Stomach (tissue), 8 donors: ENCODE measurements at regions not wholly inside any gene's neighbourhood (a gene's known extent, or its start where the extent isn't known, plus 50 kb on each side); places are given as distances from the start of the nearest gene placed in this dataset.

ENCODE experiments used
- DNase-seq, 2 donors: peaks; one replicate each; pipeline versions ENCODE4 v3.0.0 to v3.0.0-alpha.2; 2013 to 2019
- H3K27ac ChIP-seq, 5 donors: fragments of 200-600 bp in 4 of 5; sonication (generic) in 4 of 5; one replicate each; pipeline ENCODE4 v1.5.1; 2013 to 2019; ENCODE audit warnings: mild to moderate bottlenecking in 1 of 5, moderate library complexity in 1 of 5
- H3K27me3 ChIP-seq, 3 donors: fragments of 200-600 bp; sonication (generic); one replicate each; pipeline ENCODE4 v1.5.1; 2017 to 2019; ENCODE audit warnings: mixed run types in 1 of 3
- H3K36me3 ChIP-seq, 4 donors: fragments of 200-600 bp; sonication (generic); 1 replicate in 3 of 4; 2 replicates in 1 of 4; pipeline ENCODE4 v1.5.1; 2016 to 2019
- H3K4me1 ChIP-seq, 4 donors: fragments of 200-600 bp; sonication (generic); one replicate each; pipeline ENCODE4 v1.5.1; 2016 to 2019
- H3K4me3 ChIP-seq, 4 donors: fragments of 200-600 bp; sonication (generic) in 3 of 4; one replicate each; pipeline ENCODE4 v1.5.1; 2016 to 2019; ENCODE audit warnings: mild to moderate bottlenecking in 1 of 4
- H3K9me3 ChIP-seq, 4 donors: fragments of 200-600 bp; sonication (generic); one replicate each; pipeline ENCODE4 v1.5.1; 2016 to 2019
- CTCF ChIP-seq, 7 experiments: fragments of 450-650 bp in 4 of 7; fragments of 200-600 bp in 3 of 7; sonication (generic) in 3 of 7; IDR thresholded peaks; one replicate each; pipeline ENCODE4 v1.5.1; 2016 to 2019; ENCODE audit warnings: antibody characterized with exemption in 7 of 7, control low read depth in 2 of 7, mild to moderate bottlenecking in 1 of 7
- EP300 ChIP-seq: sonication (generic); formaldehyde crosslinking; IDR thresholded peaks from one replicate; pipeline ENCODE4 v1.6.1; 2017; ENCODE audit warnings: antibody characterized with exemption
- POLR2A ChIP-seq, 4 donors: fragments of 450-650 bp; IDR thresholded peaks; one replicate each; pipeline ENCODE4 v1.6.1; 2016; ENCODE audit warnings: antibody characterized with exemption in 4 of 4, control low read depth in 2 of 4, mild to moderate bottlenecking in 1 of 4, moderate library complexity in 1 of 4
- POLR2AphosphoS5 ChIP-seq, 3 donors: sonication (generic); formaldehyde crosslinking; IDR thresholded peaks; one replicate each; pipeline ENCODE4 v1.6.1; 2016; ENCODE audit warnings: antibody characterized with exemption in 3 of 3
- WGBS, 5 donors: extraction: QIAGEN DNeasy Blood & Tissue Kit in 3 of 5; methylation state at CpG; one replicate each; pipeline versions ENCODE4 v1.1.5 to v1.1.7; 2013 to 2018; 5-methylcytosine and 5-hydroxymethylcytosine counted together
- intact Hi-C: fragments of 100-400 bp; cut with DNase I; formaldehyde crosslinking; loops from one replicate; pipeline ENCODE4 v1.15.1; 2023; ENCODE audit warnings: low total_unique reads
- donor health status: healthy with polysubstance abuse.
- donor health status: Bipolar disorder and iron deficiency.
- donor health status: healthy.

- Histone ChIP-seq H3K27me3 (no peaks in the 10 kb centered on the region), H3K4me3 (peak overlapping the region in 1 of 4 donors; percentile 12), H3K9me3 (no peaks in the 10 kb centered on the region), H3K36me3 (no peaks in the 10 kb centered on the region), H3K27ac (peak overlapping the region in 3 of 5 donors; percentile 16 to 72 (median 54)), H3K4me1 (peaks cover 0 to 18% (median 7%) of the 10 kb centered on the region in 4 donors)
- intact Hi-C loops: no loop called here
- WGBS, 5 donors: 58 to 78% (median 76%) methylated on average over 12 of the region's 12 CpGs
- TF ChIP-seq CTCF (IDR thresholded peaks at IDR 0.05): no peak
- no peak for TF ChIP-seq POLR2A (IDR thresholded peaks at IDR 0.05)
- TF ChIP-seq POLR2AphosphoS5 (IDR thresholded peaks at IDR 0.05): no peak
- no peak for TF ChIP-seq EP300
- peak in 1 of 2 donors; percentile 17 for DNase-seq
These were observed 215.2 kb upstream of the GK2 start for GRCh38 chr4:79623021-79623870.

- H3K27me3 ChIP-seq: no peaks in the 10 kb centered on the region
- intact Hi-C loops: no loop called here
These were observed 213.0 kb upstream of the GK2 start for GRCh38 chr4:79621061-79621460.

GRCh38 chr4:79620617-79621016 lies 212.6 kb upstream of the GK2 start:
- H3K36me3 ChIP-seq: no peaks in the 10 kb centered on the region
- no peaks in the 10 kb centered on the region for H3K27me3 ChIP-seq
- TF ChIP-seq POLR2AphosphoS5 (IDR thresholded peaks at IDR 0.05) (no peak), POLR2A (IDR thresholded peaks at IDR 0.05) (no peak), EP300 (no peak), CTCF (IDR thresholded peaks at IDR 0.05) (no peak)
- no peak for DNase-seq
- no peak overlapping the region for H3K4me3 ChIP-seq
- peaks cover 0 to 18% (median 2%) of the 10 kb centered on the region in 4 donors for H3K4me1 ChIP-seq
- no peaks in the 10 kb centered on the region for H3K9me3 ChIP-seq
- H3K27ac ChIP-seq: no peak overlapping the region
- intact Hi-C loops: no loop called here

More at GRCh38 chr4:79621061-79621460, 213.0 kb upstream of the GK2 start:
- no peak for DNase-seq
- Histone ChIP-seq H3K4me1 (peaks cover 0 to 18% (median 4%) of the 10 kb centered on the region in 4 donors), H3K36me3 (no peaks in the 10 kb centered on the region), H3K9me3 (no peaks in the 10 kb centered on the region), H3K4me3 (no peak overlapping the region), H3K27ac (no peak overlapping the region)
- 81 to 90% (median 85%) methylated on average over 1 of the region's 1 CpG for WGBS, 5 donors
- TF ChIP-seq POLR2AphosphoS5 (IDR thresholded peaks at IDR 0.05) (no peak), CTCF (IDR thresholded peaks at IDR 0.05) (no peak), EP300 (no peak), POLR2A (IDR thresholded peaks at IDR 0.05) (no peak)

- Histone ChIP-seq H3K27me3 (no peaks in the 10 kb centered on the region), H3K27ac (no peak overlapping the region), H3K9me3 (no peaks in the 10 kb centered on the region), H3K36me3 (no peaks in the 10 kb centered on the region), H3K4me1 (no peaks in the 10 kb centered on the region), H3K4me3 (no peak overlapping the region)
- 75 to 86% (median 76%) methylated on average over 3 of the region's 3 CpGs for WGBS, 5 donors
- intact Hi-C loops: no loop called here
- TF ChIP-seq CTCF (IDR thresholded peaks at IDR 0.05) (no peak), POLR2AphosphoS5 (IDR thresholded peaks at IDR 0.05) (no peak), POLR2A (IDR thresholded peaks at IDR 0.05) (no peak), EP300 (no peak)
- no peak for DNase-seq
These were observed 205.4 kb upstream of the GK2 start for GRCh38 chr4:79613269-79613935.
